ENCODE measurements at regions not wholly inside any gene's neighbourhood (a gene's known extent, or its start where the extent isn't known, plus 50 kb on each side); places are given as distances from the start of the nearest gene placed in this dataset.

GRCh38 chr6:84521511-84521910 lies 242.9 kb downstream of the TBX18 start:
- no peak for TF ChIP-seq POLR2A (IDR thresholded peaks at IDR 0.05)
- no peak for TF ChIP-seq CTCF (IDR thresholded peaks at IDR 0.05 in 4 of 5, conservative IDR thresholded peaks at IDR 0.05 in 1 of 5)
